Adrenal gland (tissue), 9 donors: ENCODE measurements at regions not wholly inside any gene's neighbourhood (a gene's known extent, or its start where the extent isn't known, plus 50 kb on each side); places are given as distances from the start of the nearest gene placed in this dataset.

Experiments
- DNase-seq, 7 donors: peaks; one replicate each; pipeline ENCODE4 v3.0.0-alpha.2; 2019 to 2020
- H3K27ac ChIP-seq, 5 donors: fragments of 200-600 bp; sonication (generic) in 4 of 5; 1 replicate in 3 of 5; 2 replicates in 2 of 5; pipeline versions ENCODE4 v1.5.1 to v1.8.0; 2016 to 2020; ENCODE audit warnings: mild to moderate bottlenecking in 1 of 5
- H3K27me3 ChIP-seq: fragments of 200-600 bp; 2 replicates; pipeline ENCODE4 v1.8.0; 2021
- H3K36me3 ChIP-seq, 2 donors: fragments of 200-600 bp; replicated peaks in 1 of 2; 1 replicate in 1 of 2; 2 replicates in 1 of 2; pipeline versions ENCODE4 v1.5.1 to v1.8.0; 2018 to 2022
- H3K4me1 ChIP-seq, 2 donors: fragments of 200-600 bp; replicated peaks in 1 of 2; 1 replicate in 1 of 2; 2 replicates in 1 of 2; pipeline versions ENCODE4 v1.5.1 to v1.8.0; 2018 to 2021
- H3K4me3 ChIP-seq, 4 donors: fragments of 200-600 bp; sonication (generic) in 3 of 4; one replicate each; pipeline ENCODE4 v1.5.1; 2016 to 2018
- H3K9me3 ChIP-seq, 3 donors: fragments of 200-600 bp; sonication (generic) in 1 of 3; replicated peaks in 1 of 3; 1 replicate in 2 of 3; 2 replicates in 1 of 3; pipeline versions ENCODE4 v1.5.1 to v1.8.0; 2016 to 2021
- POLR2A ChIP-seq, 2 donors: fragments of 450-650 bp; IDR thresholded peaks; one replicate each; pipeline ENCODE4 v1.6.1; 2017; ENCODE audit warnings: antibody characterized with exemption in 2 of 2, mild to moderate bottlenecking in 2 of 2, moderate library complexity in 1 of 2
- WGBS, 4 donors: extraction: QIAGEN DNeasy Blood & Tissue Kit in 2 of 4; methylation state at CpG; one replicate each; pipeline versions ENCODE4 v1.1.5 to v1.1.7; 2013 to 2017; 5-methylcytosine and 5-hydroxymethylcytosine counted together
- intact Hi-C, 2 donors: fragments of 100-400 bp; cut with DNase I; formaldehyde crosslinking; loops; one replicate each; pipeline versions ENCODE4 v1.14.1 to v1.15.0; 2022 to 2023
- TF ChIP-seq, protein P1 (sequence below), 6 experiments: fragments of 450-650 bp in 4 of 6; fragments of 200-600 bp in 2 of 6; sonication (generic) in 1 of 6; IDR thresholded peaks; 1 replicate in 5 of 6; 2 replicates in 1 of 6; pipeline versions ENCODE4 v1.5.1 to v1.8.0; 2016 to 2021; ENCODE audit warnings: antibody characterized with exemption in 6 of 6, mild to moderate bottlenecking in 2 of 6, moderate library complexity in 1 of 6
- donor health status: healthy with polysubstance abuse.
- donor health status: Bipolar disorder and iron deficiency.
- donor health status: DM: yes; HTN: yes; CAD: no.
- donor health status: DM: no; HTN: no; CAD: no.
- donor health status: DM: no; HTN: no; CAD: no.

DNA sequence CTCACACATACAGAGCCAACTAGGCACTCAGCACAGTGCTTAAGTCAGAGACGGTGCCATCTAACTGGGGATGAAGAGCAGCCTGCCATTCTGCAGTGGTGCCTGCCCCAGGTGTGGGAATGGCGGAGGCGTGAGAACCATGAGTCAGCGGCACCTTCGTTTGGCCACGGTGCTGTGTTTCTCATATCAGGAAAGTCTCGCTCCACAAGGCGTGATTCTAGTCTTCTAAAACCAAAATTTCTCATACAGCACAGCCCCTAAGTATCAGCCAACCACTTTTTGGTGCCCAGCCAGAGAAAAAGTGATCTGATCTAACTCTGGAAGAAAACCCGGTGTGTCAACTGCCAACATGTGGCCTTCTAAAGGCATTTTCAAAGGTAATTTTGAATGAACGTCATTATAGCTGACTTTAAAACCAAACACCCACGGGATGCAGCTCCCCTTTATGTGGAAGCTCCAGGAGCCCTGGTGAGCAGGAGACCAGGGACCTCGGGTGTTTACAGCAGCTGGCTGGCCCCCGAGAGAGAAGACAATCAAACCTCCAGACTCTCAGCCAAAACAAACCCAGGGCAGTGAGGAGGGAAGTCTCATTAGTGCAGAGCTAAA, 54.6 kb downstream of the ABCC12 start:
- WGBS, 4 donors, result 66 to 76% (median 73%) methylated on average over 9 to 13 of the region's 13 CpGs
- TF ChIP-seq POLR2A (IDR thresholded peaks at IDR 0.05), result no peak
- TF ChIP-seq, protein P1, sequence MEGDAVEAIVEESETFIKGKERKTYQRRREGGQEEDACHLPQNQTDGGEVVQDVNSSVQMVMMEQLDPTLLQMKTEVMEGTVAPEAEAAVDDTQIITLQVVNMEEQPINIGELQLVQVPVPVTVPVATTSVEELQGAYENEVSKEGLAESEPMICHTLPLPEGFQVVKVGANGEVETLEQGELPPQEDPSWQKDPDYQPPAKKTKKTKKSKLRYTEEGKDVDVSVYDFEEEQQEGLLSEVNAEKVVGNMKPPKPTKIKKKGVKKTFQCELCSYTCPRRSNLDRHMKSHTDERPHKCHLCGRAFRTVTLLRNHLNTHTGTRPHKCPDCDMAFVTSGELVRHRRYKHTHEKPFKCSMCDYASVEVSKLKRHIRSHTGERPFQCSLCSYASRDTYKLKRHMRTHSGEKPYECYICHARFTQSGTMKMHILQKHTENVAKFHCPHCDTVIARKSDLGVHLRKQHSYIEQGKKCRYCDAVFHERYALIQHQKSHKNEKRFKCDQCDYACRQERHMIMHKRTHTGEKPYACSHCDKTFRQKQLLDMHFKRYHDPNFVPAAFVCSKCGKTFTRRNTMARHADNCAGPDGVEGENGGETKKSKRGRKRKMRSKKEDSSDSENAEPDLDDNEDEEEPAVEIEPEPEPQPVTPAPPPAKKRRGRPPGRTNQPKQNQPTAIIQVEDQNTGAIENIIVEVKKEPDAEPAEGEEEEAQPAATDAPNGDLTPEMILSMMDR (IDR thresholded peaks at IDR 0.05), result no peak
- no peak for DNase-seq

DNA sequence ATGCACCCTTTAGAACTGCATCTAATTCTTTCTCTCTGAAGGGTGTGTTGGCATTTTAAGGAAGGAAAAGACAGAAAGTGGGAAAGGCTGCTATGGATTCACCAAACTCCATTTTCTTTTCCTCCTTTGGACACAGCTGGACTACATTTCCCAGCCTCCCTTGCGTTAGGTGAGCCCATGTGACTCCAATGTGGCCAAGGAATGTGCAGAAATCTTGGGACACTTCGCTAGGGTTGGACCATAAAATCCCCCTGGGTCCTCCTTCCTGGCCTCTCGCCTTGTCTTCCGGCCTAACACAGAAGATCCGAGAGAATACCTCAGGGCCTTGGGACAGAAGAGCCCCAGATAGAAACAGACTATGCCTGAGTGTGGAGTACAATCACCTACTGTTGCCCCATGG, 56.3 kb downstream of the ABCC12 start:
- H3K9me3 ChIP-seq, result no peaks in the 10 kb centered on the region
- no peak overlapping the region for H3K27ac ChIP-seq
- H3K4me3 ChIP-seq, result no peak overlapping the region
- intact Hi-C loops, result no loop called here
- H3K4me1 ChIP-seq, result no peaks in the 10 kb centered on the region
- DNase-seq, result no peak
- WGBS, 4 donors, result 83 to 92% (median 88%) methylated on average over 5 of the region's 5 CpGs
- no peaks in the 10 kb centered on the region for H3K27me3 ChIP-seq
- H3K36me3 ChIP-seq, result no peaks in the 10 kb centered on the region
- TF ChIP-seq, protein P1 (IDR thresholded peaks at IDR 0.05), result no peak
- TF ChIP-seq POLR2A (IDR thresholded peaks at IDR 0.05), result no peak

More for the DNA sequence above, 54.6 kb downstream of the ABCC12 start:
- Histone ChIP-seq H3K4me1 (no peaks in the 10 kb centered on the region), H3K36me3 (no peaks in the 10 kb centered on the region), H3K9me3 (no peaks in the 10 kb centered on the region), H3K27me3 (peaks cover 2% of the 10 kb centered on the region), H3K27ac (no peak overlapping the region), H3K4me3 (no peak overlapping the region)
- intact Hi-C loops, result no loop called here

GRCh38 chr16:48098472-48098871, 57.3 kb downstream of the ABCC12 start:
- H3K4me3 ChIP-seq, result no peak overlapping the region
- intact Hi-C loops, result no loop called here
- TF ChIP-seq, protein P1 (IDR thresholded peaks at IDR 0.05), result no peak
- no peak for TF ChIP-seq POLR2A (IDR thresholded peaks at IDR 0.05)
- no peaks in the 10 kb centered on the region for H3K9me3 ChIP-seq
- H3K36me3 ChIP-seq, result no peaks in the 10 kb centered on the region
- no peak overlapping the region for H3K27ac ChIP-seq
- no peaks in the 10 kb centered on the region for H3K4me1 ChIP-seq
- WGBS, 4 donors, result 82 to 88% (median 84%) methylated on average over 2 of the region's 2 CpGs
- no peak for DNase-seq
- H3K27me3 ChIP-seq, result no peaks in the 10 kb centered on the region

DNA sequence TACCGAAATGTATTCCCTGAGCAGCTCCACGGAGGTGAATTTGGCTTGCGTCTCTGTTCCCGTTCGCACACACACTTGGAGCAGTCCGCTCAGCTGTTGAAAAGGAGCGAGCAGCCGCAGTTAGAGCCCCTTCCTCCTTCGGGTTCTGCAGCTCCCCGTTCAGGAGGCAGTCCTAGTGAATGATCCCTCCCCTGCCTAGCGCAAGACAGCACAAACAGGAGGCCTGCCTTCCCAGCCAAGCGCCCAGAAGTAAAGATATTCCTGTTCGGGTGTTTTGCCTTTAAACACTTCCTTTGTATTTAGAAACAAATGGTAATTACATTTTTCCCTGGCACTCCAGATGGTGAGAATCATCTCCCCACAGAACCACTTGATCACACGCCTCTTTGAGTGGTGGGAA, 64.7 kb downstream of the ABCC12 start:
- H3K27ac ChIP-seq, result no peak overlapping the region
- H3K36me3 ChIP-seq, result no peaks in the 10 kb centered on the region
- no peak overlapping the region for H3K4me3 ChIP-seq
- no peak for DNase-seq
- 74 to 86% (median 80%) methylated on average over 13 to 14 of the region's 14 CpGs for WGBS, 4 donors
- H3K27me3 ChIP-seq, result no peaks in the 10 kb centered on the region
- TF ChIP-seq, protein P1 (IDR thresholded peaks at IDR 0.05), result no peak
- TF ChIP-seq POLR2A (IDR thresholded peaks at IDR 0.05), result no peak
- intact Hi-C loops, result no loop called here
- H3K4me1 ChIP-seq, result no peaks in the 10 kb centered on the region
- H3K9me3 ChIP-seq, result no peaks in the 10 kb centered on the region
